ENCODE measurements at regions not wholly inside any gene's neighbourhood (a gene's known extent, or its start where the extent isn't known, plus 50 kb on each side); places are given as distances from the start of the nearest gene placed in this dataset.

GRCh38 chr6:95819939-95820338, 195.8 kb upstream of the FUT9 start (continued):
- TF ChIP-seq CHD2 (IDR thresholded peaks at IDR 0.05; ENCODE audit: low read depth, low read length) (no peak), GABPB2 (CRISPR knock-in tag; conservative IDR thresholded peaks at IDR 0.05) (no peak), FOXK2 (conservative IDR thresholded peaks at IDR 0.05 in 1 of 2, IDR thresholded peaks at IDR 0.05 in 1 of 2; ENCODE audit: low read depth in 2 of 2) (no peak), ZNF354B (CRISPR knock-in tag; IDR thresholded peaks at IDR 0.05) (no peak)

- ATAC-seq, result no peak
- H3K4me1 ChIP-seq (replicated peaks in 1 of 2; ENCODE audit: control insufficient read depth in 2 of 2, insufficient read depth in 2 of 2, low read length in 2 of 2), result no peaks in the 10 kb centered on the region
- H3K27ac ChIP-seq (ENCODE audit: extremely low read depth, low read depth, low read length), result no peak overlapping the region
- no peak overlapping the region for H3K9ac ChIP-seq (ENCODE audit: insufficient read depth in 1 of 2, low read depth in 2 of 2, low read length in 2 of 2)
- 0% methylated on average over 3 of the region's 3 CpGs for WGBS (ENCODE audit: insufficient coverage, low coverage, missing lambda C conversion rate)
- no peak overlapping the region for H3K4me2 ChIP-seq (ENCODE audit: insufficient read depth, low read length)
- H3K79me2 ChIP-seq (ENCODE audit: control insufficient read depth, insufficient read depth, low read length), result no peaks in the 10 kb centered on the region
- no peaks in the 10 kb centered on the region for H3K27me3 ChIP-seq (ENCODE audit: control insufficient read depth in 2 of 2, insufficient read depth in 2 of 2, low read length in 2 of 2)
- in situ Hi-C loops (cut with MboI) (no loop called here), intact Hi-C loops (cut with micrococcal nuclease) (no loop called here)
- POLR2A ChIA-PET, result no interaction called here
- CTCF ChIA-PET (ENCODE audit: low intra/inter-chr PET ratio), result no interaction called here
- BruUV-seq (replicated peaks), result no TSS peak
- no peaks in the 10 kb centered on the region for H3K9me3 ChIP-seq (replicated peaks; ENCODE audit: control insufficient read depth, insufficient read depth, low read depth, low read length)
- FAIRE-seq, result no peak
- H4K20me1 ChIP-seq (replicated peaks; ENCODE audit: control insufficient read depth, insufficient read depth, low read length), result no peaks in the 10 kb centered on the region
- no peaks in the 10 kb centered on the region for H3K9me1 ChIP-seq (ENCODE audit: control insufficient read depth, insufficient read depth, low read length)
- no peaks in the 10 kb centered on the region for H3K36me3 ChIP-seq (ENCODE audit: control insufficient read depth, insufficient read depth, low read length)
- no peak overlapping the region for H3K4me3 ChIP-seq
- DNase-seq (ENCODE audit: extremely low read depth in 1 of 4, low spot score in 3 of 4), result no peak
- no peak overlapping the region for H2AFZ ChIP-seq (ENCODE audit: low read depth, low read length)
- TF ChIP-seq ZNF282 (CRISPR knock-in tag; IDR thresholded peaks at IDR 0.05) (no peak), TFAP4 (CRISPR knock-in tag; IDR thresholded peaks at IDR 0.05; ENCODE audit: borderline replicate concordance) (no peak), HINFP (tag; conservative IDR thresholded peaks at IDR 0.05; ENCODE audit: low read depth) (no peak), HNRNPLL (IDR thresholded peaks at IDR 0.05; ENCODE audit: low read depth, low read length, poor library complexity, severe bottlenecking) (no peak), ZNF561 (CRISPR knock-in tag; conservative IDR thresholded peaks at IDR 0.05) (no peak), DIDO1 (tag; IDR thresholded peaks at IDR 0.05; ENCODE audit: low read depth) (no peak), ZNF584 (CRISPR knock-in tag; IDR thresholded peaks at IDR 0.05; ENCODE audit: low read depth) (no peak), ZNF12 (CRISPR knock-in tag; IDR thresholded peaks at IDR 0.05) (no peak)
Observed at GRCh38 chr6:95830859-95831557, 184.8 kb upstream of the FUT9 start.
